MCF 10A (cell line): ENCODE measurements at regions not wholly inside any gene's neighbourhood (a gene's known extent, or its start where the extent isn't known, plus 50 kb on each side); places are given as distances from the start of the nearest gene placed in this dataset.

Source experiments
- BruUV-seq: library from RNA; stranded (reverse); fragments of 400-500 nt; replicated peaks from 2 replicates; lab custom pipeline; 2021; lab: Mats Ljungman, UMichigan
- CTCF ChIA-PET: fragments of 300-600 bp; sonication (Branson Sonifier 250); formaldehyde crosslinking; extraction: SDS; loops from one replicate; lab custom pipeline; 2021; ENCODE audit warnings: antibody characterized with exemption, inconsistent platforms; lab: Yijun Ruan, JAX
- POLR2A ChIA-PET: fragments of 300-600, 350-650 bp; sonication (Branson Sonifier 250); formaldehyde crosslinking; extraction: SDS; loops from one replicate; lab custom pipeline; 2020; ENCODE audit warnings: antibody characterized with exemption, inconsistent platforms; lab: Yijun Ruan, JAX
- DNase-seq: peaks from one replicate; pipeline ENCODE4 v3.0.0-alpha.2; 2018; ENCODE audit not compliant: unreplicated experiment
- H3K27ac Mint-ChIP-seq: one replicate; pipeline ENCODE4 v1.8.0; 2022; ENCODE audit warnings: mild to moderate bottlenecking, low read depth, mixed read lengths; ENCODE audit not compliant: unreplicated experiment
- H3K27me3 Mint-ChIP-seq: one replicate; pipeline ENCODE4 v1.8.0; 2022; ENCODE audit warnings: mixed read lengths; ENCODE audit not compliant: insufficient read depth, unreplicated experiment
- H3K36me3 Mint-ChIP-seq: one replicate; pipeline ENCODE4 v1.8.0; 2022; ENCODE audit warnings: mild to moderate bottlenecking, moderate library complexity, mixed read lengths; ENCODE audit not compliant: insufficient read depth, unreplicated experiment
- H3K4me1 Mint-ChIP-seq: one replicate; pipeline ENCODE4 v1.8.0; 2022; ENCODE audit warnings: mixed read lengths; ENCODE audit not compliant: insufficient read depth, unreplicated experiment
- H3K4me3 Mint-ChIP-seq: one replicate; pipeline ENCODE4 v1.8.0; 2022; ENCODE audit warnings: mild to moderate bottlenecking, moderate library complexity, mixed read lengths; ENCODE audit not compliant: unreplicated experiment
- H3K9me3 Mint-ChIP-seq: one replicate; pipeline ENCODE4 v1.8.0; 2022; ENCODE audit warnings: mixed read lengths; ENCODE audit not compliant: unreplicated experiment
- intact Hi-C: fragments of 100-400 bp; cut with micrococcal nuclease; formaldehyde crosslinking; loops from 2 replicates; pipeline ENCODE4 v1.14.1; 2022
- TF ChIP-seq, protein P1 (sequence below): fragments of 200-600 bp; IDR thresholded peaks from one replicate; pipeline ENCODE4 v1.8.0; 2022; ENCODE audit warnings: antibody characterized with exemption, mild to moderate bottlenecking; ENCODE audit not compliant: unreplicated experiment

DNA sequence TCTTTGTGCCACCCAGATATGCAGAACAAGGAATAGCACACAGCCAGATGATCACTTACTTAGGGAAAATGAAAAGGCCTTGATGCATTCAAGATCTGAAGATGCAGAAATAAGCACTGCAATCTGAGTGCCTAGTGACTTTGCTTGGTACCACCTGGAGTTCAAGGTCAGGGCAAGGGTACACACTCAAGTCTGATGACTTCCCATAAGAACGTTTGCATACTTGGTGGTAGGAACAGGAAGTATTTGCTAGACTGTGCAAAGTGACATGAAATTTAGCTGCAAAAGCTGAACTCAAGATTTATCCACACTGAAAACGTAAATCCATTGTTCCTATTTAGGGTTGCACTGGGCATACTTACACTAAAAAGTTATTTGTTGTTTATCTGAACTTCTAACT, 177.1 kb downstream of the PIK3R1 start:
- no peaks in the 10 kb centered on the region for H3K27me3 Mint-ChIP-seq
- DNase-seq, result no peak
- intact Hi-C loops, result no loop called here
- H3K36me3 Mint-ChIP-seq, result no peaks in the 10 kb centered on the region
- BruUV-seq, result no TSS peak
- no peak overlapping the region for H3K27ac Mint-ChIP-seq
- TF ChIP-seq, protein P1, sequence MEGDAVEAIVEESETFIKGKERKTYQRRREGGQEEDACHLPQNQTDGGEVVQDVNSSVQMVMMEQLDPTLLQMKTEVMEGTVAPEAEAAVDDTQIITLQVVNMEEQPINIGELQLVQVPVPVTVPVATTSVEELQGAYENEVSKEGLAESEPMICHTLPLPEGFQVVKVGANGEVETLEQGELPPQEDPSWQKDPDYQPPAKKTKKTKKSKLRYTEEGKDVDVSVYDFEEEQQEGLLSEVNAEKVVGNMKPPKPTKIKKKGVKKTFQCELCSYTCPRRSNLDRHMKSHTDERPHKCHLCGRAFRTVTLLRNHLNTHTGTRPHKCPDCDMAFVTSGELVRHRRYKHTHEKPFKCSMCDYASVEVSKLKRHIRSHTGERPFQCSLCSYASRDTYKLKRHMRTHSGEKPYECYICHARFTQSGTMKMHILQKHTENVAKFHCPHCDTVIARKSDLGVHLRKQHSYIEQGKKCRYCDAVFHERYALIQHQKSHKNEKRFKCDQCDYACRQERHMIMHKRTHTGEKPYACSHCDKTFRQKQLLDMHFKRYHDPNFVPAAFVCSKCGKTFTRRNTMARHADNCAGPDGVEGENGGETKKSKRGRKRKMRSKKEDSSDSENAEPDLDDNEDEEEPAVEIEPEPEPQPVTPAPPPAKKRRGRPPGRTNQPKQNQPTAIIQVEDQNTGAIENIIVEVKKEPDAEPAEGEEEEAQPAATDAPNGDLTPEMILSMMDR, result no peak
- no peak overlapping the region for H3K4me3 Mint-ChIP-seq
- POLR2A ChIA-PET, result interaction anchor here (0.6 kb wide), 1 partner anchor 12 kb away, joined by 3 read pairs; no protein-coding TSS in a partner anchor
- H3K9me3 Mint-ChIP-seq, result peaks cover 1% of the 10 kb centered on the region
- CTCF ChIA-PET, result no interaction called here
- no peaks in the 10 kb centered on the region for H3K4me1 Mint-ChIP-seq

DNA sequence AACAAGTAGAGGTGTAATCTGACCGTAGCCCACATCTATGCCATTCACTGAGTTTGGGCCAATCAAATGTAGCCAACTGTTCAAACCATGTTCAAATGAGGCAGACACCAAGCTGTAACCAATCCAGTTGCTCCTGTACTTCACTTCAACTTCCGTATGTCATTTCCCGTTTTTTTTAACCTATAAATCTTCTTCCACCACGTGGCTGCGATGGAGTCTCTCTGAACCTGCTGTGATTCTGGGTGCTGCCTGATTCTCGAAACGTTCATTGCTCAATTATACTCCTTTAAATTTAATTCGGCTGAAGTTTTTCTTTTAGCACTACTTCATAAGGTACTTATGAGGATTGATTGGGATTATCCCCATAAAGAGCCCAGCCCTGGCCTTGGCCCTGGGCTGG, 179.7 kb downstream of the PIK3R1 start:
- Mint-ChIP-seq H3K27ac (no peak overlapping the region), H3K4me1 (no peaks in the 10 kb centered on the region), H3K4me3 (no peak overlapping the region), H3K36me3 (no peaks in the 10 kb centered on the region), H3K27me3 (no peaks in the 10 kb centered on the region), H3K9me3 (peaks cover 8% of the 10 kb centered on the region)
- intact Hi-C loops, result no loop called here
- BruUV-seq, result no TSS peak
- TF ChIP-seq, protein P1, result no peak
- POLR2A ChIA-PET, result no interaction called here
- CTCF ChIA-PET, result no interaction called here
- no peak for DNase-seq

DNA sequence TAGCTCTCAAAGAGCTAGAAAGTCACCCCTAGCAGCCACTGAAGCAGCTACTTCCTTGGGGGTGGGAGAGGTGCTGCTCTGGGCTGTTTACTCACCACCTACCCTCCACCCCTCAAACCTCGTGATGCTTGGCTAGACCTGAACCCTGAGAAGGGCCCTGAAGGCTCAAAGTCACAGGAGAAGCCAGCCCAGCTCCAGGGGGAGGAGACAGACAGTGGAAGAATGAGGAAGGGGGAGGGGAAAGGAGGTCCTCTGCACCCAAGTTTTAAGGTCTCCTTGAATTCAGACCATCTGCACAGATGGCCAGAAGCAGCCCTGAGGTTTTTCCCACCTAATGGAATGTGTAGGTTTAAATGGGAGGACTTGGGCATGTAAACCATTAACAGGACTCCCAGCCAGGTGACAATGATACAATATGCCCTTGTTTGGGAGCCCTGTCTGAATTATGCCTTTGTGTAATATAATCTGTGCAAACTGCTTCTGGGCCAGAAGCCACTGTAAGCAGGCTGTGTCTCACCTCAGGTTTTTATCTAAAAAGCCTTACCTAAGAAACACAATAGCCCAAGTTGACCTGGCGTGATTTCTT, 180.5 kb downstream of the PIK3R1 start:
- Mint-ChIP-seq H3K27ac (no peak overlapping the region), H3K27me3 (no peaks in the 10 kb centered on the region), H3K4me1 (no peaks in the 10 kb centered on the region), H3K4me3 (no peak overlapping the region), H3K36me3 (no peaks in the 10 kb centered on the region), H3K9me3 (peaks cover 8% of the 10 kb centered on the region)
- no peak for DNase-seq
- intact Hi-C loops, result no loop called here
- CTCF ChIA-PET, result interaction anchor here (1.5 kb wide), 1 partner anchor 108 kb away, joined by 4 read pairs; no protein-coding TSS in a partner anchor
- TF ChIP-seq, protein P1, result no peak
- POLR2A ChIA-PET, result no interaction called here
- no TSS peak for BruUV-seq

DNA sequence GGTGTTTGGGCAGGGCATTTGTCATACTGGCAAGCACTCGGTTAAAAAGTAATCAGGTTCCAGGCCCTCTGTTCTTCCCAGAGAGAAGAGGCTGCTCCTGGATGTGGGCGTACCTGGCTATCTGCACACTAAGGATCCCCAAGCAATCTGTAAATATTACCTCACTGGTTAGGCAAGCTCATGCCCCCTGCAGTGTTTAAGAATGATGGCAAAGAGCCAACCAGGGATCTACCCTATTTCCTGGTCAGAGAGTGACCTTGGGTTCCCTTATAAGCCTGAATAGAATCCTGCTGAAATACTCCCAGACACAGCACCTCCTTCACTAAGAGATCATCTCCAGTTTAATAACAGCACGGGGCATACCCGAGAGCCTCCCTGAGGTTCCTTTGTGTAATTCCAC, 181.2 kb downstream of the PIK3R1 start:
- peaks cover 8% of the 10 kb centered on the region for H3K9me3 Mint-ChIP-seq
- BruUV-seq, result no TSS peak
- no peak overlapping the region for H3K4me3 Mint-ChIP-seq
- peak; percentile 46 for DNase-seq
- no peaks in the 10 kb centered on the region for H3K27me3 Mint-ChIP-seq
- H3K4me1 Mint-ChIP-seq, result no peaks in the 10 kb centered on the region
- TF ChIP-seq, protein P1, result no peak
- ChIA-PET CTCF (interaction anchor here (1.5 kb wide), 1 partner anchor 109 kb away, joined by 4 read pairs; no protein-coding TSS in a partner anchor), POLR2A (no interaction called here)
- no peaks in the 10 kb centered on the region for H3K36me3 Mint-ChIP-seq
- intact Hi-C loops, result no loop called here
- no peak overlapping the region for H3K27ac Mint-ChIP-seq
